ENCODE measurements at regions not wholly inside any gene's neighbourhood (a gene's known extent, or its start where the extent isn't known, plus 50 kb on each side); places are given as distances from the start of the nearest gene placed in this dataset.
A peak's percentile ranks its signal among the peaks of the same experiment; 100 is the strongest.

DNA sequence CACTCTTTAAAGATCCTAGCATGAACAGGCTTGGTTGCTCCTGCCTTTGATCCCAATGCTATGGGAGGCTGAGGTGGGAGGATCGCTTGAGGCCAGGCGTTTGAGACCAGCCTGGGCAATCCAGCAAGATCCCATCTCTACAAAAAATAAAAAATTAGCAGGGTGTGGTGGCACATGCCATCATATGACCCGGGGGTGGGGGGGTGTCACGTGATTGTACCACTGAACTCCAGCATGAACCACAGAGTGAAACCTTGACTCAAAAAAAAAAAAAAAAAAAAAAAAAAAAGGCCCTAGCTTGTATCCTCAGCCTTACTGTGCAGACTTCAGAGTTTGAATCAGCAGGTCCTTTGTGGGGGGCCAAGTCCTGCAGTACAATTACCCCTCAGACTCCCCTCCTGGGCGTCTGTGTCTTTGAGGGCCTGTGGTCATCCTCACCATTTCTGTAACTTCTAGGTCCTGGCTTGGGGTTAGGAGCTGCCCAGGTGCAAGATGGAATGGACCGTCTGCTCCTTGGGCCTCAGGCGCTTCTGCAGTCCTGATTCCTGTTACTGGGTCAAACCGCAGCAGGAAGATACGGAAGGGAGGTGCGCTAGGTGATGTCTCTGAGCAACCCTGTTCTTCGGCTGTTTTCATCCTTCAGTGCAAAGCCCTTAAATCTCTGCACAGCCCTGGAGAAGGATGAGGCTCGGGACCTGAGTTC is 208.1 kb downstream of the CTTN start:
- TF ChIP-seq, protein P1, sequence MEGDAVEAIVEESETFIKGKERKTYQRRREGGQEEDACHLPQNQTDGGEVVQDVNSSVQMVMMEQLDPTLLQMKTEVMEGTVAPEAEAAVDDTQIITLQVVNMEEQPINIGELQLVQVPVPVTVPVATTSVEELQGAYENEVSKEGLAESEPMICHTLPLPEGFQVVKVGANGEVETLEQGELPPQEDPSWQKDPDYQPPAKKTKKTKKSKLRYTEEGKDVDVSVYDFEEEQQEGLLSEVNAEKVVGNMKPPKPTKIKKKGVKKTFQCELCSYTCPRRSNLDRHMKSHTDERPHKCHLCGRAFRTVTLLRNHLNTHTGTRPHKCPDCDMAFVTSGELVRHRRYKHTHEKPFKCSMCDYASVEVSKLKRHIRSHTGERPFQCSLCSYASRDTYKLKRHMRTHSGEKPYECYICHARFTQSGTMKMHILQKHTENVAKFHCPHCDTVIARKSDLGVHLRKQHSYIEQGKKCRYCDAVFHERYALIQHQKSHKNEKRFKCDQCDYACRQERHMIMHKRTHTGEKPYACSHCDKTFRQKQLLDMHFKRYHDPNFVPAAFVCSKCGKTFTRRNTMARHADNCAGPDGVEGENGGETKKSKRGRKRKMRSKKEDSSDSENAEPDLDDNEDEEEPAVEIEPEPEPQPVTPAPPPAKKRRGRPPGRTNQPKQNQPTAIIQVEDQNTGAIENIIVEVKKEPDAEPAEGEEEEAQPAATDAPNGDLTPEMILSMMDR (IDR thresholded peaks at IDR 0.05), result no peak

DNA sequence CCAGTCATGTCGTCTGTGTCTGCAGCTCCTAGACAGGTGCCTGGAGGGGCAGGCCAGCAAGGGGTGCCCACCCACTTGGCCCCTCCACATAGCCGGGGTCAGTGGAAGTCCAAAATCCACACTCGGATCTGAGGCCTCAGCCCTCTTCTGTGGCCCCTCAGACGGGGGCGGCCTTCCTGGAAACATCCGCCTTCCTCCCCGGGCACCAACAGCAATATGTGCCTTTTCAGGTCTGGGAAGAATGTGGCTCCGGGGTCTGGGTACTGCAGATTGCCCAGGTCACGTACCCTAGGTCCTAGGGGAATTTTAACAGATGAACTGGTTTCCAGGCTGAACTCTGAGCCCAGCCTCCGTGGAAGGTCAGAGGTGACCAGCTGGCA is 208.6 kb downstream of the CTTN start:
- intact Hi-C loops (cut with DNase I), result no loop called here
- TF ChIP-seq, protein P1 (IDR thresholded peaks at IDR 0.05), result no peak
- Histone ChIP-seq H3K27me3 (ENCODE audit: low read depth) (peaks cover 2% of the 10 kb centered on the region), H3K9me3 (no peaks in the 10 kb centered on the region), H3K36me3 (no peaks in the 10 kb centered on the region), H3K27ac (no peak overlapping the region), H3K4me1 (peaks cover 9% of the 10 kb centered on the region), H3K4me3 (no peak overlapping the region)
- DNase-seq, result peak; percentile 20
- ATAC-seq, result no peak

More for the DNA sequence above, 208.1 kb downstream of the CTTN start:
- ATAC-seq, result no peak
- intact Hi-C loops (cut with DNase I), result no loop called here
- peaks cover 9% of the 10 kb centered on the region for H3K4me1 ChIP-seq
- peak; percentile 23 for DNase-seq
- H3K4me3 ChIP-seq, result no peak overlapping the region
- no peaks in the 10 kb centered on the region for H3K36me3 ChIP-seq
- H3K27me3 ChIP-seq (ENCODE audit: low read depth), result peaks cover under 1% of the 10 kb centered on the region
- no peaks in the 10 kb centered on the region for H3K9me3 ChIP-seq
- H3K27ac ChIP-seq, result no peak overlapping the region

DNA sequence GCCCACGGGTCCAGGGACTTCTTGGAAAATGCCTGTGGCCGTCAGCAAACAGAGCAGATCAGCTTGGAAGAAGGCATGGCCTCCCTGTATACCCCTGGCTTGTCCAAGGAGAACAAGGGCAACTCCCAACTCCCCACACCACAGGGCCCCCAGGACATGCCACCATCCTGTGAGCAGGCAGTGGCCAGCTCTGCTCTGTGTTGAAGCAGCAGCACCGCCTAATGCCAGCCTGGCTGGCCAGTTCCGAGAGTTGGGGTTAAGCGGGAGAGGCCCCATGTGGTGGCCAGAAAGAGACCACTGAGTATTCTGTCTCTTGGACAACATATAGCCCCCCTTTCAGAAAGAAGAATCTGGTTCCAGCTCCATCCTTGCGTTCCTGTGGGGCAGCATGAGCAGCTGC is 209.2 kb downstream of the CTTN start:
- TF ChIP-seq, protein P1 (IDR thresholded peaks at IDR 0.05), result no peak
- intact Hi-C loops (cut with DNase I), result no loop called here

DNA sequence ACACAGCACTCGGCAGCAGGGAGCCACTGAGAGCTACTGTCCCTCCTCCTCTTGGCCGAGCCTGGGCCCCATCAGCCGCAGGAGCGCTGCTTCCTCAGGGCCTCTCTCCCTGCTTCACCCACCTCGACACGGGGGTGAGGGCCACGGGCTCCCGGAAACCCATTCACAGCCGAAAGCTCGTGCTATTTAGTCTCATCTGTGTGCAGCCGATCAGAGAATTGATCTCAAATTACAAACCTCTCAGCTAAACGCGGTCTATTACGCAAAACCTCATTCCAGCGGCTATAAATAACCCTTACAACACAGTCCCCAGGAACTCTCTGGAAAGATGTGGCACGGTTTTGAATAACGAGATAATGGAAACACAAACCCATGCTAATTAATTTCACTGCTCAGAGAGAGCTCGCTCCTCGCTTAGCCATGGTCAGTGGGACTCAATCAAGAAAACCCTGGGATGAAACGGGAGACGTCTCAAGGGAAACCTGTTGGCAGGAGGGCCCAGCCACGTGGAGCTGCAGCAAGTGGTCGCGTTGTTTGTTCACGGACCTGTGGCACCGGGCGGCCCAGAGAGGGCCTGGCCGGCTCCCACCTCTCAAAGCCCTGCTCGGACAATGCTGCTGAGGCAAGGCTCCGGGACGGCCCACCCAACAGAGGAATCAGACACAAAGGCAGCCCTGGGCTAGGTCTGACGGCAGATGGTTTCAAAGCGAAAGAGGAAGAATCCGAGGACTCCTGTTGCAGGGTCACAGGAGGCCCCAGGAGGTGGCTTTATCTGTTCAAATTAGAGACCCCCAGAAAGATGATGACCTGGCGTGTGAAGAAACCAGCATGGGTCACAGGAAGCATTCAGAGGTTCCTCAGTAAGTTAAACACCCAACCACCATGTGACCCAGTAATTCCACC is 210.5 kb downstream of the CTTN start:
- intact Hi-C loops (cut with DNase I), result no loop called here
- TF ChIP-seq, protein P1 (IDR thresholded peaks at IDR 0.05), result no peak
- DNase-seq, result peak; percentile 41
- H3K4me3 ChIP-seq, result no peak overlapping the region
- peaks cover 2% of the 10 kb centered on the region for H3K27me3 ChIP-seq (ENCODE audit: low read depth)
- H3K36me3 ChIP-seq, result no peaks in the 10 kb centered on the region
- H3K27ac ChIP-seq, result no peak overlapping the region
- no peak for ATAC-seq
- peaks cover 6% of the 10 kb centered on the region for H3K4me1 ChIP-seq
- H3K9me3 ChIP-seq, result no peaks in the 10 kb centered on the region

More for the DNA sequence above, 209.2 kb downstream of the CTTN start:
- no peak overlapping the region for H3K27ac ChIP-seq
- peaks cover 9% of the 10 kb centered on the region for H3K4me1 ChIP-seq
- DNase-seq (no peak), ATAC-seq (no peak)
- no peaks in the 10 kb centered on the region for H3K36me3 ChIP-seq
- no peak overlapping the region for H3K4me3 ChIP-seq
- H3K9me3 ChIP-seq, result no peaks in the 10 kb centered on the region
- H3K27me3 ChIP-seq (ENCODE audit: low read depth), result peaks cover 2% of the 10 kb centered on the region

DNA sequence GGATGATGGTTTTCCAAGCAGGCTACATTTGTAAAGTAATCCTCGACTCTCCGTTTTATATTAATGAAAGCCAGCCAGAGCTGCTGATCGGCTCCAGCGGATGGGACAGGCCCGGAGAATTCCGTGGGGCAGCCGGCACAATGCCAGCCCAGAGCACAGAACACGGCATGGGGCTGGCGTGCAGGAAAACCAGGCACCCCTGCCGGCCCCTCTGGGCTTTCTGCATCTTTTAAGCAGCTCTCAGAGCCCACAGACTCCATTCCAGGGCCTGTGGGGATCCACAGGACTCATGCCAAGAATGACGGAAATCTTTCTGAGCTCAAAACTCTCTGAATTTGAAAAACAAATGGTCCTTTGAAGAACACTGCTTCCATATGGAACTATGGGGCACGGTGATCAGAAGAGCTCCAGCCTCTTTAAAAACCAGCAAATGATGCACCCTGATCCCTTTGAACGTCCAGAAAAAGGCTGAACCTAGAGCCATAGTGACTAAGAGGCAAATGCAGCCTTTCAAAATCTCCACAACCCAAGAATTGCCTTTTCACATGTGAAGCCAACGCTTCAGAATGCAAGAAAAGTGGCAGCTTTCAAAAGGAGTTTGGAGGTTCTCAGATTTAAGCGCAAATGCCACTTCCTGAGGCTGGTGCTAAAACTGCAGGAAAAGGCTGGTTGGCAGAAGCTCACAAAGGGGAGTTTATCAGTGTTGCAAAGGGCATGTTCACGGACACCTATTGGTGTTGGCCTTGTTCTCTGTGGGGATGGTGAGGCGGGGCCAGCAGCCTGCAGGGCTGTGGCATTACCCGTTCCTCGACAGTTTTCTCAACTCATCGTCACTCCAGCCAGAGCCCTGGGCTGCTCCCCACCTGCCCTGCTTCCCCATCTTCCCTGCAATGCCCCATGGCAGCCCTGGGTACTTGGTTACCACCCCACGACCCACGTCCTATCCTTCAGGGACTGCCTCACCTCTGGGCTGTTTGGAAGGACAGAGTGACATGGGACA is 212.5 kb downstream of the CTTN start:
- DNase-seq (peak; percentile 41), ATAC-seq (no peak)
- Histone ChIP-seq H3K4me1 (no peaks in the 10 kb centered on the region), H3K9me3 (no peaks in the 10 kb centered on the region), H3K27ac (no peak overlapping the region), H3K4me3 (no peak overlapping the region), H3K36me3 (no peaks in the 10 kb centered on the region), H3K27me3 (ENCODE audit: low read depth) (peaks cover 2% of the 10 kb centered on the region)
- TF ChIP-seq, protein P1 (IDR thresholded peaks at IDR 0.05), result no peak
- intact Hi-C loops (cut with DNase I), result no loop called here

All from lower lobe of right lung (tissue), 2 donors.